Kidney (tissue), 13 donors: ENCODE measurements at regions not wholly inside any gene's neighbourhood (a gene's known extent, or its start where the extent isn't known, plus 50 kb on each side); places are given as distances from the start of the nearest gene placed in this dataset.

Source experiments
- DNase-seq, 5 donors: peaks; one replicate each; pipeline ENCODE4 v3.0.0-alpha.2; 2013 to 2020
- FAIRE-seq: peaks from 2 replicates; lab custom pipeline; 2012; peaks lifted over from hg19 to GRCh38; lab: Jason Lieb, UNC
- H3K27ac ChIP-seq, 2 donors: one replicate each; pipeline ENCODE4 v1.7.0; 2013; ENCODE audit warnings: low read depth in 2 of 2, low read length in 2 of 2, inconsistent platforms in 1 of 2
- H3K27me3 ChIP-seq: one replicate; pipeline ENCODE4 v1.7.1; 2013; ENCODE audit warnings: low read length, inconsistent platforms; ENCODE audit not compliant: control insufficient read depth, insufficient read depth
- H3K36me3 ChIP-seq, 3 donors: one replicate each; pipeline versions ENCODE4 v1.7.0 to v1.7.1; 2013; ENCODE audit warnings: low read length in 3 of 3, control low read depth in 1 of 3, inconsistent platforms in 1 of 3; ENCODE audit not compliant: insufficient read depth in 3 of 3, control insufficient read depth in 2 of 3
- H3K4me1 ChIP-seq, 3 donors: one replicate each; pipeline versions ENCODE4 v1.7.0 to v1.7.1; 2013; ENCODE audit warnings: low read length in 3 of 3, inconsistent platforms in 1 of 3, low read depth in 1 of 3; ENCODE audit not compliant: control insufficient read depth in 2 of 3, insufficient read depth in 2 of 3
- H3K4me3 ChIP-seq, 3 donors: one replicate each; pipeline versions ENCODE4 v1.7.0 to v1.8.1; 2013; ENCODE audit warnings: low read length in 3 of 3, control low read depth in 1 of 3, inconsistent platforms in 1 of 3
- H3K9ac ChIP-seq, 3 donors: one replicate each; pipeline versions ENCODE4 v1.7.0 to v1.7.1; 2013; ENCODE audit warnings: low read length in 3 of 3, control low read depth in 1 of 3, inconsistent platforms in 1 of 3
- H3K9me3 ChIP-seq, 3 donors: one replicate each; pipeline versions ENCODE4 v1.7.0 to v1.7.1; 2013; ENCODE audit warnings: low read length in 3 of 3, control low read depth in 1 of 3, inconsistent platforms in 1 of 3; ENCODE audit not compliant: control insufficient read depth in 2 of 3, insufficient read depth in 1 of 3
- CTCF ChIP-seq: IDR thresholded peaks from 3 replicates; pipeline ENCODE4 v1.5.1; 2012; ENCODE audit warnings: mild to moderate bottlenecking, moderate library complexity, borderline replicate concordance; ENCODE audit not compliant: insufficient read depth; ENCODE audit errors: extremely low read depth
- intact Hi-C: fragments of 100-400 bp; cut with DNase I; formaldehyde crosslinking; loops from one replicate; pipeline ENCODE4 v1.11.1; 2022
- donor health status: control.
- donor health status: control.
- donor health status: control.
- donor health status: control.
- donor health status: control.
- donor health status: DM: yes; HTN: yes; CAD: no.
- donor health status: Normal renal cell carcinoma (clear cell type).

- Histone ChIP-seq H3K9ac (no peak overlapping the region), H3K36me3 (no peaks in the 10 kb centered on the region), H3K4me3 (no peak overlapping the region), H3K9me3 (no peaks in the 10 kb centered on the region), H3K4me1 (no peaks in the 10 kb centered on the region), H3K27ac (no peak overlapping the region), H3K27me3 (no peaks in the 10 kb centered on the region)
- DNase-seq (no peak), FAIRE-seq (no peak)
- intact Hi-C loops, result no loop called here
- TF ChIP-seq CTCF, result no peak
Measured at GRCh38 chr6:113317442-113317841, 539.7 kb upstream of the MARCKS start.

- Histone ChIP-seq H3K27ac (no peak overlapping the region), H3K4me3 (no peak overlapping the region), H3K4me1 (no peaks in the 10 kb centered on the region), H3K9me3 (no peaks in the 10 kb centered on the region), H3K27me3 (no peaks in the 10 kb centered on the region), H3K36me3 (no peaks in the 10 kb centered on the region), H3K9ac (no peak overlapping the region)
- intact Hi-C loops, result no loop called here
- FAIRE-seq (no peak), DNase-seq (no peak)
- no peak for TF ChIP-seq CTCF
Measured at GRCh38 chr6:113317891-113318574, 539.1 kb upstream of the MARCKS start.

- no peaks in the 10 kb centered on the region for H3K36me3 ChIP-seq
- intact Hi-C loops, result no loop called here
- no peaks in the 10 kb centered on the region for H3K4me1 ChIP-seq
- H3K9me3 ChIP-seq, result no peaks in the 10 kb centered on the region
- no peaks in the 10 kb centered on the region for H3K27me3 ChIP-seq
- FAIRE-seq (no peak), DNase-seq (peak in 2 of 5 donors; percentile 32 to 43)
- no peak overlapping the region for H3K27ac ChIP-seq
- H3K9ac ChIP-seq, result no peak overlapping the region
- no peak for TF ChIP-seq CTCF
- H3K4me3 ChIP-seq, result no peak overlapping the region
Measured at GRCh38 chr6:113318575-113318917, 538.6 kb upstream of the MARCKS start.

GRCh38 chr6:113320653-113321052 is 536.5 kb upstream of the MARCKS start:
- no peaks in the 10 kb centered on the region for H3K27me3 ChIP-seq
- no peaks in the 10 kb centered on the region for H3K9me3 ChIP-seq
- TF ChIP-seq CTCF, result no peak
- no peak overlapping the region for H3K4me3 ChIP-seq
- FAIRE-seq (no peak), DNase-seq (no peak)
- H3K4me1 ChIP-seq, result no peaks in the 10 kb centered on the region
- no peak overlapping the region for H3K27ac ChIP-seq
- H3K36me3 ChIP-seq, result no peaks in the 10 kb centered on the region
- intact Hi-C loops, result no loop called here
- no peak overlapping the region for H3K9ac ChIP-seq
